Mucosa of descending colon (tissue), 3 donors: ENCODE measurements at regions not wholly inside any gene's neighbourhood (a gene's known extent, or its start where the extent isn't known, plus 50 kb on each side); places are given as distances from the start of the nearest gene placed in this dataset.
"Not testable (repeated sequence)": the region's sequence is repeated elsewhere in the genome, so short reads cannot be mapped to it uniquely, and the experiment has no call there.

Source experiments
- ATAC-seq: fragments of 200-7000 bp; cut with Tn5 transposase; one replicate; pipeline ENCODE4 v1.9.1; 2020; ENCODE audit warnings: mild to moderate bottlenecking, moderate library complexity
- DNase-seq, 3 donors: peaks; one replicate each; pipeline ENCODE4 v3.0.0-alpha.2; 2020
- H3K36me3 ChIP-seq: fragments of 200-600 bp; one replicate; pipeline ENCODE4 v1.8.0; 2021; ENCODE audit warnings: low read depth, mild to moderate bottlenecking
- H3K4me1 ChIP-seq: fragments of 200-600 bp; one replicate; pipeline ENCODE4 v1.8.0; 2021; ENCODE audit warnings: low read depth, mild to moderate bottlenecking
- H3K4me3 ChIP-seq: fragments of 200-600 bp; one replicate; pipeline ENCODE4 v1.8.0; 2021; ENCODE audit warnings: mild to moderate bottlenecking
- H3K9me3 ChIP-seq: fragments of 200-600 bp; one replicate; pipeline ENCODE4 v1.8.0; 2021; ENCODE audit warnings: mild to moderate bottlenecking
- CTCF ChIP-seq: fragments of 200-600 bp; IDR thresholded peaks from one replicate; pipeline ENCODE4 v1.8.0; 2022; ENCODE audit warnings: antibody characterized with exemption, mild to moderate bottlenecking
- intact Hi-C, 2 donors: fragments of 100-400 bp; cut with DNase I in 1 of 2; cut with micrococcal nuclease in 1 of 2; formaldehyde crosslinking; loops; one replicate each; pipeline versions ENCODE4 v1.11.0 to v1.11.1; 2022; cut with DNase I, micrococcal nuclease
- donor health status: DM: no; HTN: no; CAD: no; lungs with moderate emphysema.
- donor health status: DM: no; HTN: no; CAD: no.
- donor health status: DM: no; HTN: yes; CAD: no.

GRCh38 chrX:37918168-37918567, 70.8 kb upstream of the DYNLT3 start:
- no peaks in the 10 kb centered on the region for H3K9me3 ChIP-seq
- no peak overlapping the region for H3K4me3 ChIP-seq
- H3K36me3 ChIP-seq = no peaks in the 10 kb centered on the region
- ATAC-seq = no peak
- no peak for DNase-seq
- no peaks in the 10 kb centered on the region for H3K4me1 ChIP-seq
- intact Hi-C loops = no loop called here
- TF ChIP-seq CTCF = no peak

- Histone ChIP-seq H3K4me1 (no peaks in the 10 kb centered on the region), H3K9me3 (no peaks in the 10 kb centered on the region), H3K4me3 (no peak overlapping the region), H3K36me3 (no peaks in the 10 kb centered on the region)
- intact Hi-C loops = no loop called here
- ATAC-seq = no peak
- TF ChIP-seq CTCF = no peak
- no peak for DNase-seq
Observed at GRCh38 chrX:37918703-37919102, 71.3 kb upstream of the DYNLT3 start.

- H3K9me3 ChIP-seq = no peaks in the 10 kb centered on the region
- H3K36me3 ChIP-seq = no peaks in the 10 kb centered on the region
- no peak overlapping the region for H3K4me3 ChIP-seq
- DNase-seq (no peak), ATAC-seq (no peak)
- intact Hi-C loops = loop anchor here in 1 of 2 donors (10.0 kb wide), 1 partner anchor 243 kb away; no protein-coding TSS in a partner anchor
- no peaks in the 10 kb centered on the region for H3K4me1 ChIP-seq
- no peak for TF ChIP-seq CTCF
Observed at GRCh38 chrX:37921758-37922157, 74.4 kb upstream of the DYNLT3 start.

- H3K36me3 ChIP-seq = no peaks in the 10 kb centered on the region
- ATAC-seq (peak; percentile 76), DNase-seq (peak in 1 of 3 donors; percentile 58)
- no peaks in the 10 kb centered on the region for H3K4me1 ChIP-seq
- intact Hi-C loops = loop anchor here in 1 of 2 donors (10.0 kb wide), 1 partner anchor 242 kb away; no protein-coding TSS in a partner anchor
- no peak overlapping the region for H3K4me3 ChIP-seq
- TF ChIP-seq CTCF = no peak
- H3K9me3 ChIP-seq = no peaks in the 10 kb centered on the region
Observed at GRCh38 chrX:37922928-37923327, 75.6 kb upstream of the DYNLT3 start.

- not testable (repeated sequence) for DNase-seq, H3K9me3 ChIP-seq, H3K4me1 ChIP-seq, H3K4me3 ChIP-seq, H3K36me3 ChIP-seq, ATAC-seq
- intact Hi-C loops = loop anchor here (5.0 to 10.0 kb wide), 2 partner anchors 239 to 242 kb away; no protein-coding TSS in a partner anchor
Observed at GRCh38 chrX:37925761-37926160, 78.4 kb upstream of the DYNLT3 start.

- Histone ChIP-seq H3K36me3 (no peaks in the 10 kb centered on the region), H3K4me1 (no peaks in the 10 kb centered on the region), H3K9me3 (no peaks in the 10 kb centered on the region), H3K4me3 (no peak overlapping the region)
- intact Hi-C loops = loop anchor here (5.0 to 10.0 kb wide), 2 partner anchors 238 to 241 kb away; no protein-coding TSS in a partner anchor
- TF ChIP-seq CTCF = no peak
- ATAC-seq (peak; percentile 72), DNase-seq (peak in 1 of 3 donors; percentile 8)
Observed at GRCh38 chrX:37926700-37927099, 79.3 kb upstream of the DYNLT3 start.
